ENCODE measurements at regions not wholly inside any gene's neighbourhood (a gene's known extent, or its start where the extent isn't known, plus 50 kb on each side); places are given as distances from the start of the nearest gene placed in this dataset.

- TF ChIP-seq CTCF (IDR thresholded peaks at IDR 0.05) (no peak), POLR2A (IDR thresholded peaks at IDR 0.05) (no peak)
These were observed 589.4 kb upstream of the SOX11 start for GRCh38 chr2:5102823-5103222.

Data from thyroid gland (tissue), 4 donors.